Stimulated activated CD8-positive, alpha-beta memory T cell treated with anti-CD3 and anti-CD28 coated beads, Interleukin-15, amount 100 ng/mL, for 48 hours (primary cell): ENCODE measurements at regions not wholly inside any gene's neighbourhood (a gene's known extent, or its start where the extent isn't known, plus 50 kb on each side); places are given as distances from the start of the nearest gene placed in this dataset.

Experiments used
- DNase-seq, 2 donors: peaks; one replicate each; pipeline ENCODE4 v3.0.0-alpha.2; 2020; ENCODE audit warnings: low read depth in 2 of 2

DNA sequence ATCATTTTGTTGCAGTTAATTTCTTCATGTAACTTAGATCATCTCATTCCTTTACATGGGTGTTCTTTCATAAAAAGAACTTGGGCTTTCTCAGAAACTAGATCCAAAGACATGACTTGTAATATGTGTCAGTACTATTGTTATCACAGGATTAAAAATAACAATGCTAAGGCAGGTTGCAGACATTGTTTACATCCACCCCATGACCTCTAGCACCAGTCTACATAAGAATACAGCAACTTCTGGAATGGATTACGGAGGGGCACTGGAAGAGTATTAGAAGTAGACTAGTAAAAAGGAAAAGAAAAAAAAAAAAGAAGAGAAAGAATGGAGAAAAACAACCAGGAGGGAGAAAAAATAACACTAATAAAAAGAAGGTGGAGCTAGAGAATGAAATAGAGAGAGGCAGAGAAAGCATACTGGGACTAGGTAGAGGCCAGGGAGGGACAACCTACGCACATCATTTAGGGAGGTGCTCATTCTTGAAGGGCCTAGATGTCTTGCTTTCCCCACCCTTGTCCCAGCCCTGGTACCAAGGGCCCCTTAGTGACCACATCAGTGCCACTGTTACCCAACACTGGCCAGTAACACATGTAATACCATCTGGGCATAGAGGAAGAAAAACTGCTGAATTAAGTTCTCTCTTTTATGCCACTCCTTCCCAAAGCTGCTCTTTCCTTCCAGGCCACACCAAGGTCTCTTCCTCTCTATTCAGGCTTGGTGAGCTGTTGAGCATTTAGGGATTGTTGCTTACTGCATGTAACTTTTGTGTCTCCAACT, 70.6 kb upstream of the KLF7 start:
- DNase-seq = no peak

- DNase-seq = peak in 1 of 2 donors; percentile 44
Observed at GRCh38 chr2:207238831-207239701, 73.3 kb upstream of the KLF7 start.

DNA sequence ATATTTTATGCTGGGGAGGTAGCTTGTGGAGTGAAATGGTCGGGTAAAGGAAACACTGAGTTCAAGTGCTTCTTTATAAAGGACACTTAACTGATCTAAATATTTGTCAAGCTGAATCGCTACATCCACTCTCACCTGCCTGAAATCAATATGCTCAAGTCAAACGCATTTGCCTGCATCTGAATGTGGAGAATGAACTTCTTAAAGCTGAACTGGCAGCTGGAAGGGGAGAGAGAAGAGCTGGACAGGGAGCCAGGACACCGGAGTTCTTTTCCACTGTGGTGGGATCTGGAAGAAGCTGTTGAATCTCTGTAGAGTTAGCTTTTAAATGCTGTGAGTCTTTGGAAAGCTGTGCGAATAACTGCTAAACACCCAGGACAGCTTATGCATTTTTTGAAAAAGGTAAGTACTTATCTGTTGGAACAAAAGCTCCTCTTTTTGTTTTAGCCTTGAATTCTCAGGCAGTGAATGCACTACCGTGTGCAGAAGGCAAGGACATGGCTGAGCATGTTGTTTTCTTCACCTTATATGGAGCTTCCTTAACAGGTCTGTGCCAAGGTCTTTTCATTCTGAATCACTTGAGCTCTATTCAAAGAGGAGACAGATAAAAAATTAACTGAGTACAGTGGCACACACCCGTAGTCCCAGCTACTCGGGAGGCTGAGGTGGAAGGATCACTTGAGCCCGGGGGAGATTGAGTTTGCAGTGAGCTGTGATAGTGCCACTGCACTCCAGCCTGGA, 74.2 kb upstream of the KLF7 start:
- no peak for DNase-seq

DNA sequence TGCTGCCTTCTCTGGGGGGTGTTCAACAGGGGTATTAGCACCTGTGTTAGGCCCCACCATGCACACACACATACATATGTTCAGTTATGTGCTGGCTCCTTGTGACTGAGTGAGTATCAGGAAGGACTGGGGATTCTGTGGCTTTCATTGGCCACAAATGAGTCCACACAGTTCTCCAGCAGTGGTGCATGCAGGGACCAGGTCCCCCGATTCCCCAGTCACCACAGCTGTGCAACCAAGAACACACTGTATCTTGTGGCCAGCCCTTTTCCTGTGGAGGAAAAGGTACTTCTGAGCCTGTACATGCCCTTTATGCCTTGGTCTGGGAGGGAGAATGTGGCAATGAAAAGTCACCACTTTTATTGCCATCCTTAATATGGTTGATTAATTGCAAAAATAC, 74.9 kb upstream of the KLF7 start:
- DNase-seq = peak in 1 of 2 donors; percentile 30

DNA sequence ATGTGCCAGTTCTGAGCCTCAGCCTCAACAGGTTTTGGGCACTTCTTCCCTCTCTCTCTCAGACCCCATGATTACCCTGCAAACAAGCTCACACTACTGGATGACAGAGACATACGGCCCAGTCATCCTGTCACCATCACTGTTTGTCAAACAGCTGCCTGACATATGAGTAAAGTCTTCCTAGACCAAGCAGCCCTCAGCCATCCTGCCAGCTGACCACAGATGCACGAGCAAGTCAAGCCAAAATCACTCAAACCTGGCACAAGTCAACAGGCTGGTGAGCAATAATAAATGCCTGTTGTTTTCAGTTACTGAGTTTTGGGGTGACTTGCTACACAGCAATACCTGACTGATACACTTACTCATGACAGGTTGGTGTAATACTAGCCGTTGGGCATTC, 75.5 kb upstream of the KLF7 start:
- DNase-seq = peak; percentile 43 to 63

DNA sequence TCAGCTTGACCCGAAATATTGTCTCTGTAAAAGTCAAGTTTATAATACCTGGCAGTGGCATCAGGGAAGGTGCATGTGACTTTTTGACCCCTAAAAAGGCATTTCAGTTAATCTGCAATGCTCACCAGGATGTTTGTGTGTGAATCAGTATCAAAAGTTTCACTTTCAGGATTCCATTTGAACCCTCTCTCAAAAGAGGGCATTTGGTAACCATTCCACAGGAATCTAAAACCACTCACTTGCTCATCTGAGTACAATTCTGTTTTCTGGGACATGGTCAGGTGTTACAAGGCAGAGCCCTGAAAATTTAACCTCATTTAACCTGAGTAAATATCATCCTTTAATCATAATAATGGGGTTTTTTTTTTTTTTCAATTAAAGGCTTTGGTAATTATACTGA, 77.9 kb upstream of the KLF7 start:
- no peak for DNase-seq

GRCh38 chr2:207244971-207245925, 79.5 kb upstream of the KLF7 start:
- no peak for DNase-seq

DNA sequence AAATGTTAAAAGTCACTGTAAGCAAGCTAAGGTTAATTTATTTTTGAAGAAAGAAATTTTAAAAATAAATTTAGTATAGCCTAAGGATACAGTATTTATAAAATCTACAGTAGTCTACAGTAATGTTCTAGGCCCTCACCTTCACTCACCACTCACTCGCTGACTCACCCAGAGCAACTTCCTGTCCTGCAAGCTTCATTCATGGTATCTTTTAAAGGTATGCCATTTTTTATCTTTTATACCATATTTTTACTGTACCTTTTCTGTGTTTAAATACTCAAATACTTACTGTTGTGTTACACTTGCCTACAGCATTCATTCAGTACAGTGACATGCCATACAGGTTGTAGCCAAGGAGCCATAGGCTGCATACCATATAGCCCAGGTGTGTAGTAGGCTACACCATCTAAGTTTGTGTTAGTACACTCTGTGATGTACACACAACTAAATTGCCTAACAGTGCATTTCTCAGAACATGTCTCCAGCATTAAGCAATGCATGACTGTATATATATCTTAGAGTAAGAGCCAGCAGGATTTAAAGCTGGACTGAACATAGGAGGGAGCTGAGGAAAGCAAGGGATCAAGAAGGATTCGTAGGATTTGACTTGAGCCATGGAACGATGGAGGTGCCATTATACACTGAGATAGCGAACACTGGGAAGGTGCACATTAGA, 83.1 kb upstream of the KLF7 start:
- no peak for DNase-seq

GRCh38 chr2:207251022-207251421, 85.3 kb upstream of the KLF7 start:
- no peak for DNase-seq

- DNase-seq = peak in 1 of 2 donors; percentile 69
Observed at GRCh38 chr2:207251573-207252192, 85.9 kb upstream of the KLF7 start.

GRCh38 chr2:207252416-207252815, 86.7 kb upstream of the KLF7 start:
- DNase-seq = no peak

DNA sequence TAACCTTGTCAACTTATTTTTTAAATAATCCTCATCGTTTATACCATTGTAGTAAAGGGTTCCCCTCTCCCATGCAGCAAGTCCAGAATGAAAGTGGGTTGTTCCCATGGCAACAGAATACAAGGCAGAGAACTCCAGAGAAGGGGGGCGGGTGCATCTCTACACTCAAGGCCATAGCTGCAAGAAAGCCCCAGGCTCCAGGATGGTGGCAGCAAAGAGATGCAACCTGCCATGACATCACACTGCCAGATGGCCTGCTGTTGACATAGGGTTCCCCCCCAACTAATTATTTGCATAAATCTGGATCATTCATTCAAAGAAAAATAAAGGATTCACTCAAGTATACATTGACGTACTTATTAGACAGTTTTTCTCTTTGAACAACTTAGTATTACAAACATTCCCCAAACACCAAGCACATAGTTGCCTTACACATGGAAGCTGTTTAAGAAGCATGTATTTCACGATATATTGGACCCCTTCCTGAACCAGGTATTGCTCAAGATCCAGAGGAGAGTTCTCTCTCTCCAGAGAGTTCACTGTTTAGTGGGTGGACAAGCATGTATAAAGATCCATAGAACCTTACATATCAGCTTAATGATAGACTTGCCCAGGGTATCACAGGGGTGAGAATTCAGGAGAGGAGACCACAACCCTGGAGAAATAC, 87.4 kb upstream of the KLF7 start:
- no peak for DNase-seq

DNA sequence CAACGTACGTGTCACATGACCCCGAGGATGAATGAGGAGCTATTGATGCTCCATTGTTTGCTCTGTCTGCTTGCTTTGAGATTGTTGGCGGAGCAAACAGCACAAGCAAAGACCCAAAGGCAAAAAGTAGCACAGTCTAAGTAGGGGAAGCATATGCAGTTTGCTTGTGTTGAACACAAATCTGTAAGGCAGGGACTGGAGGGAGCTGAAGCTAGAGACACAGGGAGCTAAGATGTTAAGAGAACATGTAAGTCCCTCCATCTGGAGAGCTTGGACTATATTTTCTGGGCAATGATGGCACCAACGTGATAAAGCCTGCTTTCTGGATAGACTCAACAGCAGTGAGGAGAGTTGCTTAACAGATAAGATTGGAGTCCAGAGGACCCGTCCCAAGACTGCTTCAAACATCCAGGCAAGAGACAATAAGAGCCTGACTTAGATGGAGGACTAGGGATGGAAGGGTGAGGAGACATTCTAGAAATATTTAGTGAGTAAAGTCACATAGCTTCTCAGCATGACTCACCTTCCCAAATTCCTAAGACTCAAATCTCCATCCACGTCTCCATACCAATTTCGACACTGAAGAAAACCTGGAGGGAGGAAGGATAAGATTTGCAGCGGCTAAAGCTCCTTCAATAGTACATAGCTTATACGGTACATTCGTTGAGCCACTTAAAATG, 88.1 kb upstream of the KLF7 start:
- DNase-seq = no peak

GRCh38 chr2:207254591-207255464, 89.1 kb upstream of the KLF7 start:
- no peak for DNase-seq

GRCh38 chr2:207255565-207256470, 90.1 kb upstream of the KLF7 start:
- no peak for DNase-seq

DNA sequence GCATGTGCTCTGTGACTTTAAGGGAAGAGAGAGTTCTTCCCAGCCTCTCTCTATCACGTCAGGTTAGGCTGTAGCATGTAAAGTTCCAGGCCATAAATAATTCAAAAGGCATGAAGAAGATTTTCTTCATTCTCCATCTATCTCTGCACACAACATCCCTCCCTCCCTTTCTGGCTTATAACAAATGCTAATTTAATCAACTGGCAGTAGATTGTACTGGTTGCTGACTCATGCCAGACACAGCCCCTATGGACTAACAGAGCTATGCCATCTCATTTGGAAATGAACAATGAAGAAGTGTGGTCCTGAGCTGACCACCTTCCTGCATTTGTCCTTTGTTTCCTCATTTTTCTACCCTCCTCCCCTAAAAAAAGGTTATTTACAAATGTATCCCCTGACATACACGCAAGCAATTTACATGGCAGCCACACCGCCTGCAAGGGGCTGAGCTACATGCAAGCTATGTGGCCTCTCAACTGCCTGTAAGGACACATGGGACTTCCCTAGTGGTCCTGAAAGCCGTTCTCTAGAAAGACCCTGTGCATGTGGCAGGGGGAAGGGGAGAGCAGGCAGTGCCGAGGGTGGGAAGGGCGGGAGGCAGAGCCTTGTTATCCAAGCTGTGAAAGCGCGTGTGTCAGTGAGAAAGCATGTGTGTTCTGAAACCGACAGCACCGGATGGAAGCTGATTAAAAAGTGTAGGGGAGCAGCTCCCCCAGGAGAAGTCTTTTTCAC, 90.9 kb upstream of the KLF7 start:
- no peak for DNase-seq
